Calu3 (cell line): ENCODE measurements at regions not wholly inside any gene's neighbourhood (a gene's known extent, or its start where the extent isn't known, plus 50 kb on each side); places are given as distances from the start of the nearest gene placed in this dataset.

Experiments used
- BruUV-seq: library from RNA; stranded (reverse); fragments of 400-500 nt; replicated peaks from 2 replicates; lab custom pipeline; 2021; lab: Mats Ljungman, UMichigan
- CTCF ChIA-PET: fragments of 300-600 bp; sonication (Branson Sonifier 250); formaldehyde crosslinking; loops from one replicate; lab custom pipeline; 2022; ENCODE audit warnings: antibody characterized with exemption; lab: Charles Lee
- DNase-seq: peaks from one replicate; pipeline ENCODE4 v3.0.0; 2022
- H3K27ac Mint-ChIP-seq: one replicate; pipeline ENCODE4 v1.8.0; 2022; ENCODE audit warnings: mixed read lengths; ENCODE audit not compliant: unreplicated experiment
- H3K27me3 Mint-ChIP-seq: one replicate; pipeline ENCODE4 v1.8.0; 2022; ENCODE audit warnings: mixed read lengths; ENCODE audit not compliant: unreplicated experiment
- H3K36me3 Mint-ChIP-seq: one replicate; pipeline ENCODE4 v1.8.0; 2022; ENCODE audit warnings: mild to moderate bottlenecking, moderate library complexity, mixed read lengths; ENCODE audit not compliant: insufficient read depth, unreplicated experiment
- H3K4me1 Mint-ChIP-seq: one replicate; pipeline ENCODE4 v1.8.0; 2022; ENCODE audit warnings: mild to moderate bottlenecking, low read depth, mixed read lengths; ENCODE audit not compliant: unreplicated experiment
- H3K4me3 Mint-ChIP-seq: one replicate; pipeline ENCODE4 v1.8.0; 2022; ENCODE audit warnings: mild to moderate bottlenecking, low read depth, moderate library complexity, mixed read lengths; ENCODE audit not compliant: unreplicated experiment
- H3K9me3 Mint-ChIP-seq: one replicate; pipeline ENCODE4 v1.8.0; 2022; ENCODE audit warnings: low read depth, mixed read lengths; ENCODE audit not compliant: unreplicated experiment
- CTCF ChIP-seq: fragments of 200-600 bp; IDR thresholded peaks from one replicate; pipeline ENCODE4 v1.8.0; 2022; ENCODE audit warnings: antibody characterized with exemption; ENCODE audit not compliant: unreplicated experiment
- intact Hi-C: fragments of 100-400 bp; cut with micrococcal nuclease; formaldehyde crosslinking; loops from one replicate; pipeline ENCODE4 v1.10.0; 2022; ENCODE audit not compliant: unreplicated experiment

- H3K27ac Mint-ChIP-seq: no peak overlapping the region
- H3K4me3 Mint-ChIP-seq: no peak overlapping the region
- H3K36me3 Mint-ChIP-seq: no peaks in the 10 kb centered on the region
- H3K9me3 Mint-ChIP-seq: no peaks in the 10 kb centered on the region
- no peaks in the 10 kb centered on the region for H3K27me3 Mint-ChIP-seq
- peaks cover 18% of the 10 kb centered on the region for H3K4me1 Mint-ChIP-seq
- no TSS peak for BruUV-seq
- intact Hi-C loops: loop anchor here (10.0 kb wide), 1 partner anchor 741 kb away; no protein-coding TSS in a partner anchor
- no peak for TF ChIP-seq CTCF
- no peak for DNase-seq
- CTCF ChIA-PET: no interaction called here
Observed at GRCh38 chr5:89443508-89443907, 560.5 kb upstream of the MEF2C start.

- intact Hi-C loops: loop anchor here (10.0 kb wide), 1 partner anchor 743 kb away; no protein-coding TSS in a partner anchor
- Mint-ChIP-seq H3K27ac (no peak overlapping the region), H3K9me3 (no peaks in the 10 kb centered on the region), H3K4me3 (no peak overlapping the region), H3K27me3 (no peaks in the 10 kb centered on the region), H3K36me3 (no peaks in the 10 kb centered on the region), H3K4me1 (peaks cover 14% of the 10 kb centered on the region)
- CTCF ChIA-PET: no interaction called here
- TF ChIP-seq CTCF: no peak
- DNase-seq: no peak
- BruUV-seq: no TSS peak
Observed at GRCh38 chr5:89441965-89442364, 559.0 kb upstream of the MEF2C start.

GRCh38 chr5:89440670-89441069 lies 557.7 kb upstream of the MEF2C start:
- no TSS peak for BruUV-seq
- TF ChIP-seq CTCF: no peak
- DNase-seq: no peak
- no peak overlapping the region for H3K4me3 Mint-ChIP-seq
- H3K9me3 Mint-ChIP-seq: no peaks in the 10 kb centered on the region
- no peaks in the 10 kb centered on the region for H3K27me3 Mint-ChIP-seq
- no peak overlapping the region for H3K27ac Mint-ChIP-seq
- H3K36me3 Mint-ChIP-seq: no peaks in the 10 kb centered on the region
- intact Hi-C loops: loop anchor here (10.0 kb wide), 1 partner anchor 744 kb away; no protein-coding TSS in a partner anchor
- H3K4me1 Mint-ChIP-seq: peaks cover 12% of the 10 kb centered on the region
- CTCF ChIA-PET: no interaction called here

- no peaks in the 10 kb centered on the region for H3K36me3 Mint-ChIP-seq
Observed at GRCh38 chr5:89437450-89438435, 554.8 kb upstream of the MEF2C start.

More at GRCh38 chr5:89437450-89438435, 554.8 kb upstream of the MEF2C start:
- H3K27ac Mint-ChIP-seq: no peak overlapping the region
- no peak for TF ChIP-seq CTCF
- BruUV-seq: no TSS peak
- no peak for DNase-seq
- H3K4me3 Mint-ChIP-seq: no peak overlapping the region
- intact Hi-C loops: no loop called here
- no peaks in the 10 kb centered on the region for H3K27me3 Mint-ChIP-seq
- H3K9me3 Mint-ChIP-seq: no peaks in the 10 kb centered on the region
- CTCF ChIA-PET: interaction anchor here (0.7 to 1.1 kb wide), 6 partner anchors 9 to 860 kb away, joined by 3 to 10 read pairs (median 3); no protein-coding TSS in a partner anchor
- H3K4me1 Mint-ChIP-seq: peaks cover 12% of the 10 kb centered on the region
